Stomach (tissue), 4 donors: ENCODE measurements at regions not wholly inside any gene's neighbourhood (a gene's known extent, or its start where the extent isn't known, plus 50 kb on each side); places are given as distances from the start of the nearest gene placed in this dataset.

Experiments
- POLR2AphosphoS5 ChIP-seq, 3 donors: sonication (generic); formaldehyde crosslinking; IDR thresholded peaks; one replicate each; pipeline ENCODE4 v1.6.1; 2016; ENCODE audit warnings: antibody characterized with exemption in 3 of 3
- TF ChIP-seq, protein P1 (sequence below), 7 experiments: fragments of 450-650 bp in 4 of 7; fragments of 200-600 bp in 3 of 7; sonication (generic) in 3 of 7; IDR thresholded peaks; one replicate each; pipeline ENCODE4 v1.5.1; 2016 to 2019; ENCODE audit warnings: antibody characterized with exemption in 7 of 7, control low read depth in 2 of 7, mild to moderate bottlenecking in 1 of 7

DNA sequence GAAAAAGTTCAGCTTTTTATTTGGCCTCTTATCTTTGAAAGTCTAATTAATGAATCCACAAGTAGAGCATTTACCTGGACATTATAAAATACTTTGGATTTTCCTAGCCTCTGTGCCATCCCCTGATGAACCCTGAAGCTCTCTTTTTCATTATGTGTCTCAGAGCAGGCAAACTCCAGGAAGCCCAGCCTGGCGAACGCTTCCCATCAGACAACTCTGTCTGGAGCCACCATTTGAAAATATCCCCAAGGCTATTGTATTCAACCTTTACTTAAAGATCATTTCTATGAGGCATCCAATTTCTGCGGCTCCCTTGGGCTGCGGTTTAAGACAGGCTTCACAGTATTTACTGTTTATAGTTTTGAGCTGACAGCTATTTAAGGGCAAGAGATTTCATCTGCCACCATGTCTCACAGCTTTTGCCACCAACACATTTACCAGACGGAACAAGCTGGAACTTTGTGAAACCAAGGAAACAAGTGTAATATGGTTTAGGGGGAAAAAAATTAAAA is 257.2 kb upstream of the GLI3 start:
- TF ChIP-seq, protein P1, sequence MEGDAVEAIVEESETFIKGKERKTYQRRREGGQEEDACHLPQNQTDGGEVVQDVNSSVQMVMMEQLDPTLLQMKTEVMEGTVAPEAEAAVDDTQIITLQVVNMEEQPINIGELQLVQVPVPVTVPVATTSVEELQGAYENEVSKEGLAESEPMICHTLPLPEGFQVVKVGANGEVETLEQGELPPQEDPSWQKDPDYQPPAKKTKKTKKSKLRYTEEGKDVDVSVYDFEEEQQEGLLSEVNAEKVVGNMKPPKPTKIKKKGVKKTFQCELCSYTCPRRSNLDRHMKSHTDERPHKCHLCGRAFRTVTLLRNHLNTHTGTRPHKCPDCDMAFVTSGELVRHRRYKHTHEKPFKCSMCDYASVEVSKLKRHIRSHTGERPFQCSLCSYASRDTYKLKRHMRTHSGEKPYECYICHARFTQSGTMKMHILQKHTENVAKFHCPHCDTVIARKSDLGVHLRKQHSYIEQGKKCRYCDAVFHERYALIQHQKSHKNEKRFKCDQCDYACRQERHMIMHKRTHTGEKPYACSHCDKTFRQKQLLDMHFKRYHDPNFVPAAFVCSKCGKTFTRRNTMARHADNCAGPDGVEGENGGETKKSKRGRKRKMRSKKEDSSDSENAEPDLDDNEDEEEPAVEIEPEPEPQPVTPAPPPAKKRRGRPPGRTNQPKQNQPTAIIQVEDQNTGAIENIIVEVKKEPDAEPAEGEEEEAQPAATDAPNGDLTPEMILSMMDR (IDR thresholded peaks at IDR 0.05): no peak
- no peak for TF ChIP-seq POLR2AphosphoS5 (IDR thresholded peaks at IDR 0.05)
